ENCODE measurements at regions not wholly inside any gene's neighbourhood (a gene's known extent, or its start where the extent isn't known, plus 50 kb on each side); places are given as distances from the start of the nearest gene placed in this dataset.
"Not testable (repeated sequence)": the region's sequence is repeated elsewhere in the genome, so short reads cannot be mapped to it uniquely, and the experiment has no call there.

DNA sequence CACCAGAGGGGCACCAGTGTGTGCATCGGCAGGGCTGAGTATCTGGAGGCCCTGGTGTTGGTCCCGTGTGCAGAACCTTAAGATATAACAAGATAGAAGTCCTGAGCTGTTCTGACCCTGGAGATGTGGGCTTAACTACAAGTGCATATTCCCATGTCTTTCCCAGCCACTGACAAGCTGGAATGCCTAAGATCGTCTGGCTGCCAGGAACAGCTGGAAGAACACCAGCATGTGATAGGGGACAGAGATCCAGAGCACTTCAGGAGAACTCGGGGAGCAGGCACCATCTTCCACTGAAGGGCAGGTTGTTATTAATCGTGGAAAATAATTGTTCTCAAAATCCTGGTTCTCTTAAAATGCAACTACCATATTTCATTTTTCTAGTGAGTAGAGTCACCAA lies 419.9 kb upstream of the RUNX1 start:
- Histone ChIP-seq H3K4me3 (ENCODE audit: low read depth, low read length, poor library complexity, severe bottlenecking) (no peak overlapping the region), H3K4me2 (ENCODE audit: low read length) (no peak overlapping the region), H3K27ac (ENCODE audit: low read depth, low read length, poor library complexity, severe bottlenecking) (no peak overlapping the region), H3K4me1 (ENCODE audit: insufficient read depth, low read length, poor library complexity, severe bottlenecking) (no peaks in the 10 kb centered on the region), H3K9me2 (ENCODE audit: insufficient read depth, low read length) (no peaks in the 10 kb centered on the region), H2AFZ (ENCODE audit: low read length) (no peak overlapping the region), H4K20me1 (ENCODE audit: insufficient read depth, low read length) (no peaks in the 10 kb centered on the region), H3K36me3 (ENCODE audit: insufficient read depth, low read length) (no peaks in the 10 kb centered on the region), H3K79me2 (ENCODE audit: insufficient read depth, low read depth, low read length) (no peaks in the 10 kb centered on the region), H3K9me3 (ENCODE audit: low read length) (no peaks in the 10 kb centered on the region)
- BruUV-seq (replicated peaks), result no TSS peak
- TF ChIP-seq EZH2phosphoT487 (IDR thresholded peaks at IDR 0.05; ENCODE audit: borderline replicate concordance, low read depth, low read length), result no peak
- TF ChIP-seq, protein P1, sequence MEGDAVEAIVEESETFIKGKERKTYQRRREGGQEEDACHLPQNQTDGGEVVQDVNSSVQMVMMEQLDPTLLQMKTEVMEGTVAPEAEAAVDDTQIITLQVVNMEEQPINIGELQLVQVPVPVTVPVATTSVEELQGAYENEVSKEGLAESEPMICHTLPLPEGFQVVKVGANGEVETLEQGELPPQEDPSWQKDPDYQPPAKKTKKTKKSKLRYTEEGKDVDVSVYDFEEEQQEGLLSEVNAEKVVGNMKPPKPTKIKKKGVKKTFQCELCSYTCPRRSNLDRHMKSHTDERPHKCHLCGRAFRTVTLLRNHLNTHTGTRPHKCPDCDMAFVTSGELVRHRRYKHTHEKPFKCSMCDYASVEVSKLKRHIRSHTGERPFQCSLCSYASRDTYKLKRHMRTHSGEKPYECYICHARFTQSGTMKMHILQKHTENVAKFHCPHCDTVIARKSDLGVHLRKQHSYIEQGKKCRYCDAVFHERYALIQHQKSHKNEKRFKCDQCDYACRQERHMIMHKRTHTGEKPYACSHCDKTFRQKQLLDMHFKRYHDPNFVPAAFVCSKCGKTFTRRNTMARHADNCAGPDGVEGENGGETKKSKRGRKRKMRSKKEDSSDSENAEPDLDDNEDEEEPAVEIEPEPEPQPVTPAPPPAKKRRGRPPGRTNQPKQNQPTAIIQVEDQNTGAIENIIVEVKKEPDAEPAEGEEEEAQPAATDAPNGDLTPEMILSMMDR (conservative IDR thresholded peaks at IDR 0.05; ENCODE audit: low read length), result no peak
- CTCF ChIA-PET (ENCODE audit: unreplicated experiment), result no interaction called here
- POLR2A ChIA-PET, result no interaction called here
- DNase-seq (ENCODE audit: low spot score), result no peak
- intact Hi-C loops (cut with micrococcal nuclease; ENCODE audit: unreplicated experiment), result no loop called here

DNA sequence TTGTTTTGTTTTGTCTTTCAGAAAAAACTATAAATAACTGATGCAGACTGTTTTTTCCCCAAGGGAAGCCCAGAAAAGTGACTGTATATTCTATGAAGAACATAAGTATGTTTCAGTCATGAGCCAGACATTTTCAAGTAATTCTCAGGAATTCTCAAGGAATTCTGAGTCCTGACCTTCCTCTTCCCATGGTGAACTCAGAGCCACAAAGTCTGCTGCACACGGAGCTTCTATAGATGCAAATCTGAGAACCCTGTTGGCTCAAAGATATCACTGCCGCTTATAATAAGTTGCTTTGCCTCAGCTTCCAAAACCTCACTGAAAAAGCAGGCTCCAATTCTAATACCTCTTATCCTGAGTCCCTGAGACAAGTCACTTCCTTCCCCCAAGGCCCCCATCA lies 418.5 kb upstream of the RUNX1 start:
- no peaks in the 10 kb centered on the region for H3K4me1 ChIP-seq (ENCODE audit: insufficient read depth, low read length, poor library complexity, severe bottlenecking)
- H2AFZ ChIP-seq (ENCODE audit: low read length), result no peak overlapping the region
- no peak overlapping the region for H3K4me2 ChIP-seq (ENCODE audit: low read length)
- TF ChIP-seq, protein P1 (conservative IDR thresholded peaks at IDR 0.05; ENCODE audit: low read length), result no peak
- no peak for TF ChIP-seq EZH2phosphoT487 (IDR thresholded peaks at IDR 0.05; ENCODE audit: borderline replicate concordance, low read depth, low read length)
- intact Hi-C loops (cut with micrococcal nuclease; ENCODE audit: unreplicated experiment), result no loop called here
- DNase-seq (ENCODE audit: low spot score), result no peak
- H4K20me1 ChIP-seq (ENCODE audit: insufficient read depth, low read length), result no peaks in the 10 kb centered on the region
- H3K9me3 ChIP-seq (ENCODE audit: low read length), result no peaks in the 10 kb centered on the region
- POLR2A ChIA-PET, result no interaction called here
- no peaks in the 10 kb centered on the region for H3K9me2 ChIP-seq (ENCODE audit: insufficient read depth, low read length)
- no peaks in the 10 kb centered on the region for H3K79me2 ChIP-seq (ENCODE audit: insufficient read depth, low read depth, low read length)
- CTCF ChIA-PET (ENCODE audit: unreplicated experiment), result no interaction called here
- H3K4me3 ChIP-seq (ENCODE audit: low read depth, low read length, poor library complexity, severe bottlenecking), result no peak overlapping the region
- no peak overlapping the region for H3K27ac ChIP-seq (ENCODE audit: low read depth, low read length, poor library complexity, severe bottlenecking)
- no TSS peak for BruUV-seq (replicated peaks)
- H3K36me3 ChIP-seq (ENCODE audit: insufficient read depth, low read length), result no peaks in the 10 kb centered on the region

DNA sequence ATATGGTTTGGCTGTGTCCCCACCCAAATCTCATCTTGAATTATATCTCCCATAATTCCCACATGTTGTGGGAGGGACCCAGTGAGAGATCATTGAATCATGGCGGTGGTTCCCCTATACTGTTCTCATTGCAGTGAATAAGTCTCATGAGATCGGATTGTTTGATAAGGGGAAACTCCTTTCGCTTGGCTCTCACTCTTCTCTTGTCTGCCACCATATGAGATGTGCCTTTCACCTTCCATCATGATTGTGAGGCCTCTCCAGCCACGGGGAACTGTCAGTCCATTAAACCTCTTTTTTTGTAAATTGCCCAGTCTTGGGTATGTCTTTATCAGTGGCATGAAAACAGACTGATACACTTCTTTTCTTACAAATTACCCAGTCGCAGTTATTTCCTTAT lies 417.6 kb upstream of the RUNX1 start:
- POLR2A ChIA-PET; DNase-seq (ENCODE audit: low spot score); intact Hi-C loops (cut with micrococcal nuclease; ENCODE audit: unreplicated experiment): not testable (repeated sequence)

More for the DNA sequence above, 417.6 kb upstream of the RUNX1 start:
- H3K9me3 ChIP-seq (ENCODE audit: low read length); H4K20me1 ChIP-seq (ENCODE audit: insufficient read depth, low read length); H3K79me2 ChIP-seq (ENCODE audit: insufficient read depth, low read depth, low read length); H3K4me1 ChIP-seq (ENCODE audit: insufficient read depth, low read length, poor library complexity, severe bottlenecking); H3K36me3 ChIP-seq (ENCODE audit: insufficient read depth, low read length); H3K4me2 ChIP-seq (ENCODE audit: low read length); H3K27ac ChIP-seq (ENCODE audit: low read depth, low read length, poor library complexity, severe bottlenecking); H3K4me3 ChIP-seq (ENCODE audit: low read depth, low read length, poor library complexity, severe bottlenecking); CTCF ChIA-PET (ENCODE audit: unreplicated experiment); BruUV-seq (replicated peaks); H2AFZ ChIP-seq (ENCODE audit: low read length); H3K9me2 ChIP-seq (ENCODE audit: insufficient read depth, low read length): not testable (repeated sequence)

Measured in OCI-LY7 (cell line).